NOMO-1 treated with DMSO at 0.1 percent for 48 hours (cell line): ENCODE measurements at regions not wholly inside any gene's neighbourhood (a gene's known extent, or its start where the extent isn't known, plus 50 kb on each side); places are given as distances from the start of the nearest gene placed in this dataset.
"Not testable (repeated sequence)": the region's sequence is repeated elsewhere in the genome, so short reads cannot be mapped to it uniquely, and the experiment has no call there.

Experiments
- DNase-seq: peaks from one replicate; lab custom pipeline; 2025; ENCODE audit not compliant: unreplicated experiment; lab: John Stamatoyannopoulos, UW

DNA sequence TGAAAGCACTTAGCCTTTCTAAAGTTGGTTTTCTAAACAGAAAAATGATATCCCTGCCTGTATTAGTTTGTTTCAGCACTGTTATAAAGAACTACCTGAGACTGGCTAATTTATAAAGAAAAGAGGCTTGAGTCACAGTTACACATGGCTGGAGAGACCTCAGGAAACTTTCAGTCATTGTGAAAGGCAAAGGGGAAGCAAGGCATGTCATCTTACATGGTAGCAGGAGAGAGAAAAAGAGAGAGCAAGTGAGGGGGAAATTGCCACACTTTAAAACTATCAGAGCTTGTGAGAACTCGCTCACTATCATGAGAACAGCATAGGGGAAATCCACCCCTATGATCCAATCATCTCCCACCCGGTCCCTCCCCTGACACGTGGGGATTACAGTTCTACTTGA is 64.9 kb downstream of the FAM170A start:
- DNase-seq: no peak

DNA sequence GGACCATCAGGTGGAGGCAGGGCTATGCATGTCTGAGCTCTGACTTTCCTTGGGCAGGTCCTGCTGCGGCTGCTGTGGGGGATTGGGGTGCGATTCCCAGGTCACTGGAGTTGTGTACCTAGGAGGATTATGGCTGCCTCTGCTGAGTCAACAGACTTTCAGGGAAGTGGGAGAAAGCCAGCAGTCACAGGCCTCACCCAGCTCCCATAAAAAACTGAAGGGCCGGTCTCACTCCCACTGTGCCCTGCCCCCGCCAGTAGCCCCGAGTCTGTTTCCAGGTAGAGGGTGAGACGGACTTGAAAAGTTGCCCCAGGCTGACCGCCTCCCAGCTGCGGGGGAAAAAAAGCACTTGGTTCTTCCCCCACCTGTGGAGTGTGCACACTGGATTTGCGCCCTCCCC is 76.7 kb downstream of the FAM170A start:
- no peak for DNase-seq

DNA sequence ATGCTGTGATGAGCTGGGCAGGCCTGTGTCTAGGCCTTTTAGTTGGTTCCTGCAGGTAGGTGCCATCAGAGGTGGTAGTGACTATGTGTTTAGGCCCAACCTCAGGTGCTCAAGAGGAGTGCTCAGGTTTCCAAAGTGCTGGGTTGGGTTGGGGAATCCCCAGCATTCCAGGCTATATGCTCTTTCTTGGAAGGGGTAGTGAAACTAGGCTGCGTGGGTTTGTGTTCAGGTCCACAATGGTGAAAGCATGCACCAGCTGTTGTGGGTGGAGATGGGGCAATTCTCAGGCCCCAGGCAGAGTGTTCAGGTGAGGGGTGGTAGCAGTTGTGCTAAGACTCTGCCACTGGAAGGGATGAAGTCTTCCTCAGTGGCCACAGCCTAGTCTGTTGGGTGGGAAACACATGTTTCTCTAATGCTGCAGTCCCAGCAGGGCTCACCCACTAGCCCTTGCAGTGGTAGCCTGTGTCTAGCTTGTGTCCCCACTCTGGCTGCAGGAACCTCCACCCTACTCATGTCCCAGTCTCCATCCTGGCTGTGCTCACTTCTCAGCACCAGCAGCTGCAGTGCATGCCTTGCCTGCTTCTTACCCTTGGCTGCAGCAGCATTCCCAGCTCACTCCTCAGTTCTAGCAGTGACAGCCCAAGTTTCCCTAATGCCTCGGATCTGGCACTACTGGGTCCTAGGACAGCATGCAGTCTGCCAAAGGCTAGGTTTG is 78.9 kb downstream of the FAM170A start:
- no peak for DNase-seq

DNA sequence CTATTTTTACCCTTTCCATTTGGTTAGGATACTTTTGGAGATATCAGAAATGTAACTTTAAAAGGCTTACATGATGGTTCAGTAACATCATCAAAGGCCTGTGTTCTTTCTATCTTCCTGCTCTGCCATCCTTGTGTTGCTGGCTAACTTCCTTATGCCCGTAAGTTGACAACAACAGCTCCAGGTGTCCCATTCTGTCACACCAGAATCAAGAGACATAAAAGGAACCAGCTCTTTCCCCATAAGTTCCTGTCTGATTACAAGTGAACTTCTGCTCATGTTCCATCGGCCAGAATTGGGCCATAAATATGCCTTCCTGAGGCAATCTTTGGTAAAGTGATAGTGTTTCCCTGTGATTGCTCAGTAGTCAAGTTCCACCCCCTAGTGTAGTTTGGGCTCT is 92.4 kb downstream of the FAM170A start:
- peak; percentile 11 for DNase-seq

DNA sequence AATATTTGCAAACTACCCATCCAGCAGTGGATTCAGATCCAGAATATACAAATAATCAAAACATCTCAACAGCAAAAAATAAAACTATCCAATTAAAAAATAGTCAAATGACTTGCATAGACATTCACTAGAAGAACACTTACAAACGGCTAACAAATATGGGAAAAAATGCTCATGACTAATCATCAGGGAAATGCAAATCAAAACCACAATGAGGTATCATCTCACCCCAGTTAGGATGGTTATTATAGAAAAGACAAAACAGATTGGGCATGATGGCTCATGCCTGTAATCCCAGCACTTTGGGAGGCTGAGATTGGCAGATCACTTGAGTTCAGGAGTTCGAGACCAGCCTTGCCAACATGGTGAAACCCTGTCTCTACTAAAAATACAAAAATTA is 95.9 kb downstream of the FAM170A start:
- DNase-seq: not testable (repeated sequence)

DNA sequence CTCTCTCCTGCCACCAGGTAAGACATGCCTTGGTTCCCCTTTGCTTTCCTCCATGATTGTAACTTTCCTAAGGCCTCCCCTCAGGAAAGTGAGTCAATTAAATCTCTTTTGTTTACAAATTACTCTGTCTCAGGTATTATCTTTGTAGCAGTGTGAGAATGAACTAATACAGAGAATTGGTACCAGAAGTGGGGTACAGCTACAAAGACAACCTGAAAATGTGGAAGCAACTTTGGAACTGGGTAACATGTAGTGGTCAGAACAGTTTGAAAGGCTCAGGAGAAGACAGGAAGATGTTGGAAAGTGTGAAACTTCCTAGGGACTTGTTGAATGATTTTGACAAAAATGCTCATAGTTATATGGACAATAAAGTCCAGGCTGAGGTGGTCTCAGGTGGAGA is 97.2 kb downstream of the FAM170A start:
- no peak for DNase-seq

DNA sequence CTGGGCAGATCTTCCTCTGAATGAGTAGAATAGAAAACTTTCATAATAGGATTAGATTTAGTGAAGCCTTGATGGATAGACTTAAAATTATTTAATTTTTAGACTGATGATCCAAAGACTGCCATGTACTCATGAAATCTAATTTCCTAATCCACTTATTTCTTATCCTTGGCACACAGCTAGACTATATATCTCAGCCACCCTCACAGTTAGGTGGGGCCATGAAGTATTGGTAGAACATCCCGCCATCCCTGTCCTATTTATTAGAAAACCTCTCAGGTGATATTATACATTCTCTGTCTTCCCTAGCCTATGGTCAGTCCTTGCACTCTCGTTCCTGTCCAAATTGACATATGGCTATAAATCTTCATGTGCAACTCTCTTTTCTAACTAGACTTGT is 110.9 kb downstream of the FAM170A start:
- no peak for DNase-seq

DNA sequence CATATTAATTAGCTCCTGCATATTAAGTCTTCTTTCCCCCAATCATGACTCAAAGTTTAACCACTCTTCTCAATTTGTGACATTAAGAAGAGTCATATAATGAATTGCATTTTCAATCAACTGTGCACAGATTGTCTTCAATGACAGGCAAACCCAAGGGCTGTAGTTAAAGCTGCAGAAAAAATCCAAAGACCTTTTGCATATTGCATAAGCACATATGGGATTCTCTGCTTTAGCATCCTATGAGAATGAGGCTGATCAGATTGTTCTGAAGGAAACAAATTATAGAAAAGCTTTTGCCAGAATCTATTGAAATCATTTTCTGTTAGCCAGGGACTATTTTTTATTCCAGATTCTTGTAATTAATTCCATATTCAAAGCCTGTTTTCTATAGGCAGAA is 112.3 kb downstream of the FAM170A start:
- DNase-seq: no peak

DNA sequence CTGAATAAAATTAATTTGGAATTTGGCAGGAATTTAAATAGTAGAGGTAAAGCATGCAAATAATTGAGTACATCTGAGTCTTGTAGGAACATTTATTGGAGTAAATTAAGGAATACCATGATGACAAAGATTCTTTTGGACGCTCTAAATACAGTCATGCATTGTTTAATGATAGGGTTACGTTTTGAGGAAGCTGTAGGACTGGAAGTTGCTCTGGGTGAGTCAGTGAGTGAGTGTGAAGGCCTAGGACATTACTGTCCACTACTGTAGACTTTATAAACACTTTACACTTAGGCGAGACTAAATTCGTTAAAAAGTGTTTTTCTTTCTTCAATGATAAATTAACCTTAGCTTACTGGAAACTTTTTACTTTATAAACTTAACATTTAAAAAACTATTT is 113.0 kb downstream of the FAM170A start:
- peak; percentile 19 for DNase-seq

DNA sequence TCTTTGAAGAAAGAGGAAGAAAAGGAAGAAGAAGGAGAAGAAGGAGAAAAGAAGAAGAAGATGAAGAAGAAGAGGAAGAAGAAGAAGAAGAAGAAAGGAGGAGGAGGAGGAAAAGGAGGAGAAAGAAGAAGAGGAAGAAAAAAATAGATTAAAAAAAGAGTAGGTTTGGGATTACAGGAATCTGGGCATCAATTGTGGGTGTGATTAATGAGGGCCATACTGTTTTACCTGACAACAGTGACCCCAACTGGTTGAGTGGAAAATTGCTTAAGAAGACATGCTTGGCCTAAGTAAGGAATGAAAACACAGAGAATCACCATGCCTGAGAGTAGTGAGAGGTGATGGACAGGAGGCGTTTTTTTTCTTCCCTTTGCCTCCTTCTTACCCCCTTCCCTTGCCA is 114.6 kb downstream of the FAM170A start:
- peak; percentile 15 for DNase-seq

DNA sequence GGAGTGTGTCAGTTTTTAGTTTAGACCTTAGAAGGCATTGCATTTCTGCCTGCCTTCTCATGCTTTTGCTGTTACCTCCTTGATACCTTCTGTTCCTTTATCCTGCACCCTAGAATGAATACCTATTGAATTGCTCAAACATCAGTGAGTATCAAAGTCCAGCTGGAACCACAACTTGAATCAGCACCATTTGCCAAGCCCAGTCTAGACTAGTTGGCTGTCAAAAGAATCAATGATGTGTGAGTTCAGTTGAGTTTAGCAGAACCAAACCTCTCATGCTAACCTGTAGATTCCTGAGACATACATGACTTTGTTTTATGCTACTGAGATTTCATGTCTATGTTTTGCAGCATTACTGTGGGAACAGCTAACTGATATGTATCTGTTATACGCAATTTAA is 116.6 kb downstream of the FAM170A start:
- DNase-seq: no peak

DNA sequence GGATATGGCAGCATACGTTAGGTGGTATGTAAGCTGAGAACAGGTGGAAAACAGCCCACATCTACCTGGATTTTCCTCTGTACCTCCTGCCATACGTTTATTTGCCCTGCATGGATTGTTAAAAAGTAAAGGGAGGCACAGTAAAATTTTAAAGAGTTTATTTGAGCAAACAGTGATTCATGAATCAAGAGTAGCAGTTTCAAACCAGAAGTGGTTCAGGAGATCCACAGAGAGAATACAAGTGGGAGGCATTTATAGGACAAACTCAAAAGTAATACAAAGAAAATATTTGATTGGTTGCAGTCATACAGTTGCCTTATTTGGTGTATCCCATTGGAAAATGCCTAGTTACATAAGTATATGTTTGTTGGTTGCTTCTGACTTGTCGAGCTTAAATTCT is 117.6 kb downstream of the FAM170A start:
- DNase-seq: no peak

DNA sequence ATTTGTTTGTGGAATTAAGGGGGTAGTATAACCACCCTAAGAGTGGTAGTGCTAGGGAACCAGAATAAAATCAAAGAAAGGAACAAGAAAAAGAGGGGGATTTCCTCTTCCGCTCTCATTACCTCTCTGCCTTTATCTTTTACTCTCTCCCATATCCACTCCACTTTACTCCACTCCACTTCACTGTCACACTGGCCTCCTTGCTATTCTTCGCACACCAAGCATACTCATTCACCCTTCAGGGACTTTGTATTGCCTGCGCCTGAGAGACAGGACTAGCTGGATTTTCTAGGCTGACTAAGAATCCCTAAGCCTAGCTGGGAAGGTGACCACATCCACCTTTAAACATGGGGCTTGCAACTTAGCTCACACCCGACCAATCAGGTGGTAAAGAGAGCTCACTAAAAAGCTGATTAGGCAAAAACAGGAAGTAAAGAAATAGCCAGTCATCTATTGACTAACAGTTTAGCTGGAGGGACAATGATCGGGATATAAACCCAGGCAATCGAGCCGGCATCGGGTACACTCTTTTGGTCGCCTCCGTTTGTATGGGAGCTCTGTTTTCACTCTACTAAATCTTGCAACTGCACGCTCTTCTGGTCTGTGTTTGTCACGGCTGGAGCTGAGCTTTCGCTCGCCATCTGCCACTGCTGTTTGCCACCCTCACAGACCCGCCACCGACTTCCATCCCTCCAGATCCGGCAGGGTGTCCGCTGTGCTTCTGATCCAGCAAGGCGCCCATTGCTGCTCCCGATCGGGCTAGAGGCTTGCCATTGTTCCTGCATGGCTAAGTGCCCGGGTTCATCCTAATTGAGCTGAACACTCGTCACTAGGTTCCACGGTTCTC is 121.8 kb downstream of the FAM170A start:
- DNase-seq: no peak

DNA sequence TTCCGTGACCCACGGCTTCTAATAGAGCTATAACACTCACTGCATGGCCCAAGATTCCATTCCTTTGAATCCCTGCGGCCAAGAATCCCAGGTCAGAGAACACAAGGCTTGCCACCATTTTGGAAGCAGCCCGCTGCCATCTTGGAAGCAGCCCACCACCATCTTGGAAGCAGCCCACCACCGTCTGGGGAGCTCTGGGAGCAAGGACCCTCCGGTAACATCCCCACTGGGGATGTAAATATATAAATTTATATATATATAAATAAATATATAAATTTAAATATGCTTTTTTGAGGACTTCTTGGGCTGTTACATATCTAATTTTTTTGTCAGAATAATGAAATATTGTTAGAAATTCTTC is 122.4 kb downstream of the FAM170A start:
- no peak for DNase-seq

DNA sequence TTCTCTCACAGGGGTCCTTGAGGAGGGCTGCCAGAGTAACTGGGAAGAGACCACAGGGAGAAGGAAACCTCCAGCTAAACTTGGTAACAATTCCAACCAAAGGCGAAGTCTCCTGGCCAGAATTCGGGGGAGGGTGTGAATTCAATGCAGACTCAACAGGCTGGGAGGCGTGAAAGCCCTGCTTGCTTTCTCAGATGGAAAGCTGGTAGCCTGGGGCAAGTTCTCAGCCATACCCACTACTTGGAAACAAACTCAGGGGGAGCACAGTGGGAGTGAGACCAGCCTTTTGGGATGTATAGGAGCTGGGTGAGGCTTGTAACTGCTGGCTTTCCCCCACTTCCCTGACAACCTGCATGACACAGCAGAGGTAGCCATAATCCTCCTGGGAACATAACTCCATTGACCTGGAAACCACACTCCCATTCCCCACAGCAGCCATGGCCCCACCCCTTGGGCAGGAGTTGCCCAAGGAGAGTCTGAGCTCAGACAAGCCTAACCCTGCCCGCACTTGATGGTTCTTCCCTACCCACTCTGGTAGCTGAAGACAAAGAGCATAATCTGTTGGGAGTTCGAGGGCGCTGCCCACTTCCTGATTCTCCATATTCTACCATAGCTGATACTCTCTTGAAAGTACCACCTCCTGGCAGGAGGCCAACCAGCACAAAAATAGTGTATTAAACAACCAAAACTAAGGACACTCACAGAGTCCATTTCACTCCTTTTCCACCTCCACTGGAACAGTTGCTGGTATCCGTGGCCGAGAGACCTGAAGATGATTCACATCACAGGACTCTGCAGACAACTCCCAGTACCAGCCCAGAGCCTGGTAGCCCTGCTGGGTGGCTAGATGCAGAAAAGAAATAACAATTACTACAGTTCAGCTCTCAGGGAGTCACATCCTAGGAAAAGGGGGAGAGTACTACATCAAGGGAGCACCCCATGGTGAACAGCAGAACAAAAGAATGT is 123.8 kb downstream of the FAM170A start:
- DNase-seq: no peak

DNA sequence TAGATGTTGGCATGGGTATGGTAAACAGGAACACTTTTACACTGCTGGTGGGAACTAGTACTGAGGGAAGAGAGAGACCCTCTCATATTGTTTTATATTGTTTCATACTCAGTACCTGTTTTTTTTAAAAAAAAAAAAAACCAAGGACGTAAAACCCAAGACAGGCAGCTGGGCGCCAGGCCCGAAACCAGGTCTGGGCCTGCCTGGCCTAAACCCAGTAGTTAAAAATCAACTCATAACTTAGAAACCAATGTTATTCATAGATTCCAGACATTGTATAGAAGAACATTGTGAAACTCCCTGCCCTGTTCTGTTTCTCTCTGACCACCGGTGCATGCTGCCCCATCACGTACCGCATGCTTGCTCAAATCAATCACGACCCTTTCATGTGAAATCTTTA is 125.5 kb downstream of the FAM170A start:
- DNase-seq: not testable (repeated sequence)

DNA sequence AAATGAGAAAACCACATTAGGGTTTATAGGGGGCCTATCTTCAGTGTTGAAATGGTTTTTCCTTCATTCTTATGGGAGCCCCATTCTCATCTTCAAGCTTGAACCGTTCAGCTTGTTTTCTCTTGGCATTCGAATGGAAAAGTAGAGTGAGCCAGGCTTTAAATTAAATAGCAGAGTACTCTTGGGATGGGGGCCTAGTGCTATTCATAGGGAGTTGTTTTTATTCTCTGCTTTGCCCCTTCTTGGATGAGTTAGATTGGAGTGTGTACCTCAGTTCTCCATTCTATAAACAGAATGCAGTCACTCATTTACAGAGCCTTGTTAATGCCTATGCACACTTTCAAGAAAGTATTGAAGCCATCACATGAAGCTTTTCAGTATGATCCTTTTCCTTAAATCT is 127.9 kb downstream of the FAM170A start:
- no peak for DNase-seq

DNA sequence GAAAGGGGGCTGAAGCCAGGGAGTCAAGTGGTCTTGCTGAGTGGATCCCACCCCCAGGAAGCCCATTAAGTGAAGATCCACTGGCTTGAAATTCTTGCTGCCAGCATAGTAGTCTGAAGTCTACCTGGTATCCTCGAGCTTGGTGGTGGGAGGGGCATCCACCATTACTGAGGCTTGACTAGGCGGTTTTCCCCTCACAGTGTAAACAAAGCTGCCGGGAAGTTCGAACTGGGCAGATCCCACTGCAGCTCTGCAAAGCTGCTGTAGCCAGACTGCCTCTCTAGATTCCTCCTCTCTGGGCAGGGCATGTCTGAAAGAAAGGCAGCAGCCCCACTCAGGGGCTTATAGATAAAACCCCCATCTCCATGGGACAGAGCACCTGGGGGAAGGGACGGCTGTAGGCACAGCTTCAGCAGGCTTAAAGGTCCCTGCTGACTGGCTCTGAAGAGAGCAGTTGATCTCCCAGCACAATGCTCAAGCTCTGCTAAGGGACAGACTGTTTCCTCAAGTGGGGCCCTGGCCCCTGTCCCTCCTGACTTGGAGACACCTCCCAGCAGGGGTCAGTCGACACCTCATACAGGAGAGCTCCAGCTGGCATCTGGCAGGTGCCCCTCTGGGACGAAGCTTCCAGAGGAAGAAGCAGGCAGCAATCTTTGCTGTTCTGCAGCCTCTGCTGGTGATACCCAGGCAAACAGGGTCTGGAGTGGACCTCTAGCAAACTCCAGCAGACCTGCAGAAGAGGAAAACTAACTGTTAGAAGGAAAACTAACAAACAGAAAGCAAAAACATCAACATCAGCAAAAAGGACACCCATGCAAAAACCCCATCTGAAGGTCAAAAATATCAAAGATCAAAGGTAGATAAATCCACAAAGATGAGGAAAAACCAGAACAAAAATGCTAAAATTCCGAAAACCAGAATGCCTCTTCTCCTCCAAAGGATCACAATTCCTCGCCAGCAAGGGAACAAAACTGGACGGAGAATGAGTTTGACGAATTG is 140.6 kb downstream of the FAM170A start:
- DNase-seq: not testable (repeated sequence)

DNA sequence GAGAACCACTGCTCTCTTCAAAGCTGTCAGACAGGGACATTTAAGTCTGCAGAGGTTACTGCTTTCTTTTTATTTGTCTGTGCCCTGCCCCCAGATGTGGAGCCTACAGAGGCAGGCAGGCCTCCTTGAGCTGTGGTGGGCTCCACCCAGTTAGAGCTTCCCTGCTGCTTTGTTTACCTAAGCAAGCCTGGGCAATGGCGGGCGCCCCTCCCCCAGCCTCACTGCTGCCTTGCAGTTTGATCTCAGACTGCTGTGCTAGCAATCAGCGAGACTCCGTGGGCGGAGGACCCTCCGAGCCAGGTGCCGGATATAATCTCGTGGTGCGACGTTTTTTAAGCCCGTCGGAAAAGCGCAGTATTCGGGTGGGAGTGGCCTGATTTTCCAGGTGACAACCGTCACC is 150.8 kb downstream of the FAM170A start:
- DNase-seq: not testable (repeated sequence)

DNA sequence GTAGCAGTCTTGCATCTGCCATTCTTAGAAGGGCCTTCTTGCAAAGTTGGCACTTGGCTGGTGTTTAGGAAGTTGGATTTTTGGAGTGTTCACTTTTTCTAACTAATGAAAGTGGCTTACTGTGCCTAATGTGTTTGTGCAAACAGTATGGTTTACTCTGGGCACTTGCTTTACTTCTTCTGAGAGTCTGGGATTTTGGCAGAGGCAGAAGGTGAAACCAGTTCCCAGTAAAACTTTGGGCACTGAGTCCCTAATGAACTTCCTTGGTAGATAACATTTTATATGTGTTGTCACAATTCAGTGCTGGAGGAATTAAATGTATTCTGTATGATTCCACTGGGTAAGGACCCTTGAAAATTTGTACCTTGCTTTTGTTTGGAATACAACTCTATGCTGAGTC is 155.7 kb downstream of the FAM170A start:
- no peak for DNase-seq
